ENCODE measurements at regions not wholly inside any gene's neighbourhood (a gene's known extent, or its start where the extent isn't known, plus 50 kb on each side); places are given as distances from the start of the nearest gene placed in this dataset.

GRCh38 chr1:55781944-55782482 lies 566.8 kb upstream of the USP24 start (continued):
- no peak for TF ChIP-seq NANOG (IDR thresholded peaks at IDR 0.05; ENCODE audit: insufficient read depth, low read depth, low read length, poor library complexity, severe bottlenecking)
- no peak for TF ChIP-seq SP2 (IDR thresholded peaks at IDR 0.05; ENCODE audit: low read length)
- TF ChIP-seq MAFK (IDR thresholded peaks at IDR 0.05; ENCODE audit: low read depth, low read length) = no peak
